ENCODE measurements at regions not wholly inside any gene's neighbourhood (a gene's known extent, or its start where the extent isn't known, plus 50 kb on each side); places are given as distances from the start of the nearest gene placed in this dataset.

GRCh38 chr2:225097035-225097434, 54.8 kb upstream of the DOCK10 start:
- no peaks in the 10 kb centered on the region for H3K36me3 Mint-ChIP-seq
- H3K27ac Mint-ChIP-seq: no peak overlapping the region
- Histone ChIP-seq H3K4me1 (ENCODE audit: insufficient read depth, low read length) (no peaks in the 10 kb centered on the region), H3K36me3 (ENCODE audit: insufficient read depth, low read length) (no peaks in the 10 kb centered on the region), H3K27ac (ENCODE audit: low read depth, low read length) (no peak overlapping the region), H3K9me3 (ENCODE audit: control insufficient read depth in 1 of 2, low read length in 2 of 2) (no peaks in the 10 kb centered on the region), H3K27me3 (ENCODE audit: insufficient read depth, low read length) (no peaks in the 10 kb centered on the region), H3K4me3 (ENCODE audit: low read length in 2 of 2) (no peak overlapping the region)
- H3K4me1 Mint-ChIP-seq: no peaks in the 10 kb centered on the region
- no peak overlapping the region for H3K4me3 Mint-ChIP-seq
- CTCF ChIA-PET (ENCODE audit: partially characterized antibody): no interaction called here
- no peak for DNase-seq
- POLR2A ChIA-PET (ENCODE audit: partially characterized antibody): no interaction called here
- peaks cover 0 to 5% (median 1%) of the 10 kb centered on the region in 8 donors for H3K9me3 Mint-ChIP-seq
- H3K27me3 Mint-ChIP-seq: peaks cover 0 to 4% of the 10 kb centered on the region in 2 donors
- intact Hi-C loops (cut with micrococcal nuclease): no loop called here

All from CD4-positive, alpha-beta memory T cell (primary cell).